Activated naive CD4-positive, alpha-beta T cell treated with anti-CD3 and anti-CD28 coated beads, Interleukin-2, amount 10 ng/mL, durations not matched to agents 7 days and 5 days (primary cell): ENCODE measurements at regions not wholly inside any gene's neighbourhood (a gene's known extent, or its start where the extent isn't known, plus 50 kb on each side); places are given as distances from the start of the nearest gene placed in this dataset.

Source experiments
- CTCF ChIA-PET: fragments of 350-600 bp; sonication (Branson Sonifier 250); formaldehyde crosslinking; loops from one replicate; lab custom pipeline; 2021; ENCODE audit warnings: antibody characterized with exemption; lab: Charles Lee
- DNase-seq: peaks from one replicate; pipeline ENCODE4 v3.0.0-alpha.2; 2020
- H3K27ac Mint-ChIP-seq: one replicate; pipeline ENCODE4 v1.8.0; 2021; ENCODE audit warnings: mild to moderate bottlenecking, moderate library complexity, mixed read lengths
- H3K27me3 Mint-ChIP-seq: one replicate; pipeline ENCODE4 v1.8.0; 2021; ENCODE audit warnings: mild to moderate bottlenecking, mixed read lengths
- H3K36me3 Mint-ChIP-seq: one replicate; pipeline ENCODE4 v1.8.0; 2021; ENCODE audit warnings: mixed read lengths
- H3K4me1 Mint-ChIP-seq: one replicate; pipeline ENCODE4 v1.8.0; 2021; ENCODE audit warnings: mixed read lengths
- H3K4me3 Mint-ChIP-seq: one replicate; pipeline ENCODE4 v1.8.0; 2021; ENCODE audit warnings: mild to moderate bottlenecking, moderate library complexity, mixed read lengths
- H3K9me3 Mint-ChIP-seq: one replicate; pipeline ENCODE4 v1.8.0; 2021; ENCODE audit warnings: mixed read lengths

DNA sequence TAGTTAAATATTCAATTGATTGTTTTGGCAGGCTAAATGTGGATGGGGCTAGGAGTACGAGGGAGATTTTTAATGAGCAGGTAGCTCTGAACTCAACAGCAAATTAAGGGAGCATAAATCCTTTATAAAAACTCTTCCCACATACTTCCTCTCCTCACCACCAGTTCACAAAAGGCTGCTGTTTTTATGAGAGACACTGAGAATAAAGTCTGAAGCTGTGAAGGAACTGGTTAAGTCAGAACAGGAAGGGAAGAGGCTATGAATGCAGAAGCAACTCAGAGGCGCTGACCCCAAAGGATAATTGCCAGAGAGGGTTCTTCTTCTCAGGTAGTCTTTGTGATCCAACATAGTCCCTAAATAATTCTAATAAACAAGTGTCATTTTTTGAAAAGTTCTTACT lies 406.1 kb downstream of the GPM6A start:
- CTCF ChIA-PET = no interaction called here
- Mint-ChIP-seq H3K9me3 (no peaks in the 10 kb centered on the region), H3K4me1 (no peaks in the 10 kb centered on the region), H3K4me3 (no peak overlapping the region), H3K27ac (no peak overlapping the region), H3K36me3 (no peaks in the 10 kb centered on the region), H3K27me3 (no peaks in the 10 kb centered on the region)
- DNase-seq = no peak

DNA sequence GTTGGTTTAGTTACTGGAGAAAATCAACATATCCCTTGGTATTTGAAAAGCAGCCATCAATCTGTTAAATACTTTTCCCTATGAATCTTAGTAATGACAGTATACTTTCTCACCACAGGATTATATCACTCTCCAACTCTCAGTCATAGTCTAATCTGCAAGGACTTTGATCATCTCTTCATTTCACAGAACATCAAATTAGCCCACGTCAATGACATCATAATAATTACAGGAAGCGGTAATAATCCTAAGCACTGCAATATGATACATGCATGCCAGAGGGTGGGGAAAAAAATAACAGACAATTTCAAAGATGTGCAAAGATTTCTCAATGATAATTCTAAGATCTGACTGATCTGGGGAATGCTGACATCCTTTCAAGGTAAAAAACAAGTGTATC lies 404.1 kb downstream of the GPM6A start:
- DNase-seq = no peak
- H3K9me3 Mint-ChIP-seq = peaks cover 4% of the 10 kb centered on the region
- no peak overlapping the region for H3K4me3 Mint-ChIP-seq
- no peaks in the 10 kb centered on the region for H3K4me1 Mint-ChIP-seq
- no peaks in the 10 kb centered on the region for H3K36me3 Mint-ChIP-seq
- CTCF ChIA-PET = no interaction called here
- H3K27me3 Mint-ChIP-seq = no peaks in the 10 kb centered on the region
- no peak overlapping the region for H3K27ac Mint-ChIP-seq

DNA sequence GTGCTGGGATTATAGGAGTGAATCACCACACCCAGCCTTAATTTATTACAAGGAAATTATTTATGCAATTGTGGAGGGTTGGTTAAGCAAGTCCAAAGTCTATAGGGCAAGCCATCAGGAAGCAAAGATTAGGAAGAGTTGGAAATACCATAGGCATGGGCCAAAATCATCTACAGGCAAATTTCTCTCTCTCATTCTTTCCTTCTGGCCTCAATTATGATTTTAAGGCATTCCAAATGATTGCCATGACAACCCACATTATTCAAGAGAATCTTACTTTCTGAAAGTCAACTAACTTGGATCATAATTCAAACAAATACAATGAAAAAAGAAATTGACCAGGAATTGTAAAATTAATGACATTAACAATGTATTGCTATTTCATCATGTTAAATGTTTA lies 400.8 kb downstream of the GPM6A start:
- Mint-ChIP-seq H3K4me3 (no peak overlapping the region), H3K9me3 (peaks cover 9% of the 10 kb centered on the region), H3K27ac (no peak overlapping the region), H3K27me3 (no peaks in the 10 kb centered on the region), H3K36me3 (no peaks in the 10 kb centered on the region), H3K4me1 (no peaks in the 10 kb centered on the region)
- CTCF ChIA-PET = no interaction called here
- no peak for DNase-seq

DNA sequence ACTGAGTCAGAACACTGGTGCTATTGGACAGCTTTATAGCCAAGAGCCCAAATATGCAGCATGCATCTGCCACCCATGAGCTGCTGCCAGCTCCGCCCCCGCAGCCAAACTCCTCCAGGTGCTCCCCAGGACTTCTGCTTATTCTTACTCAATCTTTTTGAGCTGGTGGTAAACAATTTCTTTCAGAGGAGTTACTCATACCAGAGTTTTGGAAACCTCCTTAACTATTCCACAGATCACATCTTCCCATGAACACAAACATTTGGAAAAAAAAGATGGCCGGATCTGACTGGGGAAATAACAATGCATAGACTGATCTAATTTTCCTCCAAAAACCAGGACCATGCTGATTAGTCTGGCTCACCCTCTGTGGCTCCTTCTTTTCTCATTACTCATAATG lies 399.9 kb downstream of the GPM6A start:
- no peaks in the 10 kb centered on the region for H3K4me1 Mint-ChIP-seq
- no peaks in the 10 kb centered on the region for H3K36me3 Mint-ChIP-seq
- no peaks in the 10 kb centered on the region for H3K27me3 Mint-ChIP-seq
- no peak overlapping the region for H3K27ac Mint-ChIP-seq
- CTCF ChIA-PET = no interaction called here
- H3K9me3 Mint-ChIP-seq = peaks cover 9% of the 10 kb centered on the region
- no peak overlapping the region for H3K4me3 Mint-ChIP-seq
- DNase-seq = no peak

DNA sequence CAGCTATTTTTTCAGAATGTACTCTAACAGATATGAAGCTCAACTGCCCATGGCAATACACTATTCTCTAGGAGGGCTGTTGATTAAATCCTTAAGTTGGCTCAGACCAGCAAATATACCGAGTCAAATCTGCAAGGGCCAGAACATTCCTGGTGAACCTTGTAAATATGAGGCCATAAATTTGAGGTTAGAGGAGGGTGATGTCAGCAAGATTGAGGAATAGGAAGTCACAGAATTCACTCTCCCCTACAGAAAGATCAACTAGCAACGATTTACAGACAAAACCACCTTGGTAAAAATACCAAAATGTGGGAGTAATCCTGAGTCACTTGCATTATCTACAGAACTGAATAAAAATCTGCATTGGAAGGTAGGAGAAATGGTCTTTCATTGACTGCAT lies 399.3 kb downstream of the GPM6A start:
- no peaks in the 10 kb centered on the region for H3K27me3 Mint-ChIP-seq
- no peaks in the 10 kb centered on the region for H3K4me1 Mint-ChIP-seq
- H3K4me3 Mint-ChIP-seq = no peak overlapping the region
- H3K36me3 Mint-ChIP-seq = no peaks in the 10 kb centered on the region
- H3K9me3 Mint-ChIP-seq = peaks cover 9% of the 10 kb centered on the region
- CTCF ChIA-PET = no interaction called here
- H3K27ac Mint-ChIP-seq = no peak overlapping the region
- no peak for DNase-seq

DNA sequence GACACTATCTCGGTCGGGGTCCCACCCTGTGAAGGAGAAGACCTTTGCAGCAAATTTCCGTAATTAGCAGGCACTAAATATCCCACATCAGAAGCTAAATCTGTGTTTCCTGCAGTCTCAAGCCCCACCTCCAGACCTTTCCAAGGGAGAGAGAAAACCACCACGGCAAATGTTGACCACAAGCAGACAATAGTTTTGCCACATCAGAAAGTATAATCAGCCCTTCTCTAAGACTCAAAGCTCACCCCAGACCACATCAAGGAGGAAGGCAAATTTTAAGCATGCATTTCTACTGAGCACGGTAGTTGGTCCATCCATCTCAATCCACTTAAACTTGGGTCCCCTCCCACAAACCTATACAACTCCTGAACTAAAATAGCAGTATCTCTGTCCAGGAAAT lies 398.5 kb downstream of the GPM6A start:
- Mint-ChIP-seq H3K36me3 (no peaks in the 10 kb centered on the region), H3K4me3 (no peak overlapping the region), H3K9me3 (peaks cover 9% of the 10 kb centered on the region), H3K27me3 (no peaks in the 10 kb centered on the region), H3K27ac (no peak overlapping the region), H3K4me1 (no peaks in the 10 kb centered on the region)
- CTCF ChIA-PET = no interaction called here
- no peak for DNase-seq

DNA sequence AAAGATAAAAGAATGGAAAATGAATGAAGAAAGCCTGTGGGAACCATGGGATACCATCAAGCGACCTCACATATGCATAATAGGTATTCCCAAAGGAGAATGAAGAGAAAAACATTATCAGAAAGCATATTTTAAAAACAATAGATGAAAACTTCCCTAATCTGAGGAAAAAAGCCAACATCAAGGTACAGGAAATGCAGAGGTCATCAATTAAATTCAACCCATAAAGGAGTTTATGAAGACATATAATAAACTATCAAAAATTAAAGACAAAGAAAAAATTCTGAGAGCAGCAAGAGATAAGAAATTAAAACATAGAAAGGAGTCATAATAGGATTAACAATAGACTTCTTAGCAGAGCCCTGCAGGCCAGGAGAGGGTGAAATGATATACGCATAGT lies 397.5 kb downstream of the GPM6A start:
- Mint-ChIP-seq H3K9me3 (peaks cover 9% of the 10 kb centered on the region), H3K4me1 (no peaks in the 10 kb centered on the region), H3K36me3 (no peaks in the 10 kb centered on the region), H3K27ac (no peak overlapping the region), H3K4me3 (no peak overlapping the region), H3K27me3 (no peaks in the 10 kb centered on the region)
- CTCF ChIA-PET = no interaction called here
- DNase-seq = no peak

DNA sequence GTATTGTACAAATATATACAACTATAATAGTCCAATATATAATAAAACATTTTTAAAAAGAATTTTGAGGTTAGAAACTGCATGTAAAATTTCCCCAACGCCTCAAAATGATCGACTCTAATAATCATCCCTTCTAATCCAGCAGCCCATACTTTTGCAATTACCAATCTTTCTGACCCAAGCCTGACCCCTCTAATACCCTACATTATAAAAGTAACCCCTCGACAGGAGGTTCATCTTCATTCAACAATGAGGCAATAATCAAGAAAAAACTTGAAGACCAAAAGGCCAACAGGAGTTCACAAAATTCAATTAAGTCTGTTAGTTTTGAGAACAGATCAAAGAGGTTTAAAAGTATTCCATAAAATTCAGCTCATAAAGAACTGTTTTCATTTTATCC lies 393.5 kb downstream of the GPM6A start:
- no peaks in the 10 kb centered on the region for H3K36me3 Mint-ChIP-seq
- H3K9me3 Mint-ChIP-seq = peaks cover 5% of the 10 kb centered on the region
- H3K4me1 Mint-ChIP-seq = no peaks in the 10 kb centered on the region
- CTCF ChIA-PET = no interaction called here
- no peak overlapping the region for H3K4me3 Mint-ChIP-seq
- no peaks in the 10 kb centered on the region for H3K27me3 Mint-ChIP-seq
- DNase-seq = no peak
- no peak overlapping the region for H3K27ac Mint-ChIP-seq

DNA sequence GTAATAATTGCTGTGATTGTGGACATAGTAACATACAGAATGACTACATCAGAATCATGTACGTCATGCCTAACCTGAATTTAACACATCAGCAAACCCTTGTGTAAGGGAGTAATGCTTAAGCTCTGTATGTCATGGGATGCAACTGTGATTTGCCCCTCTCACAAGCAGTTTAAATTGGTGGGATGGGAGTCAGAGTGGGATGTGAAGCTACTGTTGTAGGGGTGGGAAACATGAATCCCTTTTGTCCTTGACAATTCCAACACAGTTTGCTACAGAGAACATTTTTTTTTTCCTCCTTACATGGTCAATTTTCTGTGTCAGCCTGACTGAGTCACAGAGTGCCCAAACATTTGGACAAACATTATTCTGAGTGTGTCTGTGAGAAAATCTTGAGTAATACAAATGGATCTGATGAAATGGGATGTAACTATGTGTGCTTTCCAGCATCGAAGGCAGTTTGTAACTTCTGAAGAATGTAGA lies 392.8 kb downstream of the GPM6A start:
- Mint-ChIP-seq H3K27me3 (no peaks in the 10 kb centered on the region), H3K4me1 (no peaks in the 10 kb centered on the region), H3K36me3 (no peaks in the 10 kb centered on the region), H3K4me3 (no peak overlapping the region), H3K27ac (no peak overlapping the region), H3K9me3 (peaks cover 3% of the 10 kb centered on the region)
- DNase-seq = no peak
- CTCF ChIA-PET = no interaction called here

DNA sequence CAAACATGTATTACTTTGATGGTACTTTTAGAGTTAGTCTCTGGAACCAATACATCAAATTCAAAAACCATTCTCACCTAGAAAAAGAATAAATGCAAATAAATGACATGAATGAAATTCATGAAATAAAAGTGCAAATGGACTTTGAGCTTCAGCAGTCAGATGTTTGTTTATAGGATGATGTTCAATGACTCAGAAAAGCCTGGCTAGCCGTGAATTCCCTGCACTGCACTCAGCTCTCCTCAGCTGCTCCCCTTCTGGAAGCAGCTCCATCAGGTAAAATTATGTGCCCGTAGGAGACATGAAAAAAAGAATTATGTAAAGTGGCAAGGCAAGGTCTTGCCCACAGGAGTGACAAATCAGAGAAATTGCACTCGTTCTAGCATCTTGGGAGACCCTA lies 390.6 kb downstream of the GPM6A start:
- no peaks in the 10 kb centered on the region for H3K36me3 Mint-ChIP-seq
- H3K27ac Mint-ChIP-seq = no peak overlapping the region
- no peaks in the 10 kb centered on the region for H3K9me3 Mint-ChIP-seq
- no peak overlapping the region for H3K4me3 Mint-ChIP-seq
- H3K4me1 Mint-ChIP-seq = no peaks in the 10 kb centered on the region
- no peaks in the 10 kb centered on the region for H3K27me3 Mint-ChIP-seq
- DNase-seq = no peak
- CTCF ChIA-PET = no interaction called here

DNA sequence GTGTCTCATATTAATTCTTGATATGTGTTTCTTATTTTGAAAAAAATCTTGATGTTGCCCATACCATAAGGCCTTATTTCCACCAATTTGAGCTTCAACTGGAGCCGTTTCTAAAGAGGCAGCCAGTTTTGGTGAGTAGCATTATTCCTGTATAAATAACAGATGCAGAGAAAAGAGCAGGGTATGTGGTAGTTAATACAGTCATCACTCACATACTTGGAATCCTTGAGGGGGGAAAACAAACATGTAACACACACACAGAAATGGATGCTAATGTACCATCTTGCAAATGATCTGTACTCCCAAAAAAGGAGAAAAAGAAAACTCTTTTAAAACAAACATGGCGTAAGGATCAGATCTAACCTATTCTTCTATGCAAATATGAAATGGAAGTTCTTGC lies 389.7 kb downstream of the GPM6A start:
- Mint-ChIP-seq H3K27ac (no peak overlapping the region), H3K4me1 (no peaks in the 10 kb centered on the region), H3K27me3 (no peaks in the 10 kb centered on the region), H3K36me3 (no peaks in the 10 kb centered on the region), H3K9me3 (no peaks in the 10 kb centered on the region), H3K4me3 (no peak overlapping the region)
- DNase-seq = no peak
- CTCF ChIA-PET = no interaction called here

DNA sequence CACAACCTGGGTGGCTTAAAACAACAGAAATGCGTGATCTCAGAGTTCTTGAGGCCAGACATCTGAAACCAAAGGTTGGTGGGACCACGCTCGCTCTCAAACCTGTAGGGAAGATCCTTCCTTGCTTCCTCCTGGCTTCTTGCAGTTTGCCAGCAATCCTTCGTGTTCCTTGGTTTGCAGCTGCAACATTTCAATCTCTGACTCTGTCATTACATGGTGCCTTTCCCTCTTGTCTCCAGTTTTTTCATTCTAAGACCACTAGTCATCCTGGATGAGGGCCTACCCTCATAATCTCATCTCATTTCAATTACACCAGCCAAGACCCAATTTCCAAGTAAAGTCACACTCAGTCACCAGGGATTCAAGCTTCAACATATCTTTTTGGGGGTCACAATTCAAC lies 388.0 kb downstream of the GPM6A start:
- H3K27ac Mint-ChIP-seq = no peak overlapping the region
- no peak for DNase-seq
- H3K36me3 Mint-ChIP-seq = no peaks in the 10 kb centered on the region
- no peaks in the 10 kb centered on the region for H3K4me1 Mint-ChIP-seq
- H3K27me3 Mint-ChIP-seq = no peaks in the 10 kb centered on the region
- H3K4me3 Mint-ChIP-seq = no peak overlapping the region
- CTCF ChIA-PET = no interaction called here
- peaks cover 2% of the 10 kb centered on the region for H3K9me3 Mint-ChIP-seq

DNA sequence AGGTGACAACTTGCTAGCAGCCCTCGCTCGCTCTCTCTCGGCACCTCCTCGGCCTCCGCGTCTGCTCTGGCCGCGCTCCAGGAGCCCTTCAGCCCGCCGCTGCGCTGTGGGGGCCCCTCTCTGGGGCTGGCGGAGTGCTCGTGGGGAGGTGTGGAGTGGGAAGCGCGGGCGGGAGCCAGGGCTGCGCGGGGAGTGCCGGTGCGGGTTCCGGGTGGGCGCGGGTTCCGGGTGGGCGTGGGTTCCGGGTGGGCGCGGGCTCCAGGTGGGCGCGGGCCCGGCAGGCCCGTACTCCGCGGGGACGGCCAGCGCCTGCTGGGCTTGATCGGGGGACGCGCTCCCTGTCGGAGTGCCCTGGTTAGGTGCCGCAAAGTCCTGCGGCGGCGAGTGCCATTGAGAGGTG lies 384.3 kb downstream of the GPM6A start:
- Mint-ChIP-seq H3K36me3 (no peaks in the 10 kb centered on the region), H3K27me3 (no peaks in the 10 kb centered on the region), H3K9me3 (peaks cover 2% of the 10 kb centered on the region), H3K4me3 (no peak overlapping the region), H3K4me1 (no peaks in the 10 kb centered on the region), H3K27ac (no peak overlapping the region)
- CTCF ChIA-PET = no interaction called here
- DNase-seq = no peak

DNA sequence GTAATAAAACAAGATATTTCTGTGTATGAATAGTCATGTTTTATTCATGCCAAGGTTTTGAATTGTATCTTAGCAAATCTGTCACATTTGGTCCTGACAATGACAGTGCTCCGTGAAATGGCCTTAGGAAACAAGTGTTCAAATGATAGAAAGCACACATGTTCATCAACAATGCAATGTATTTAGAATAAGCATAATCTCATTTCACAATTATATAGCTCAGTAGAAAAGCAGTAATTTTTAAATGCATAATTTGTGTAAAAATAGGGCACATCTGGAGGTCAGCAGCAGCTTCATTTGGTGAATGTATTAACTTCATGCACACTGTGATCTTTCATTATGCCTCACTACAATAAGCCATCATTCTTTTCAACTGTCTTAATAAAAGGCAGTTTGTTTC lies 380.4 kb downstream of the GPM6A start:
- no peaks in the 10 kb centered on the region for H3K27me3 Mint-ChIP-seq
- H3K4me3 Mint-ChIP-seq = no peak overlapping the region
- peaks cover 3% of the 10 kb centered on the region for H3K9me3 Mint-ChIP-seq
- DNase-seq = no peak
- CTCF ChIA-PET = interaction anchor here (0.6 kb wide), 1 partner anchor 1079 kb away, joined by 4 read pairs; no protein-coding TSS in a partner anchor
- H3K4me1 Mint-ChIP-seq = no peaks in the 10 kb centered on the region
- no peaks in the 10 kb centered on the region for H3K36me3 Mint-ChIP-seq
- H3K27ac Mint-ChIP-seq = no peak overlapping the region

DNA sequence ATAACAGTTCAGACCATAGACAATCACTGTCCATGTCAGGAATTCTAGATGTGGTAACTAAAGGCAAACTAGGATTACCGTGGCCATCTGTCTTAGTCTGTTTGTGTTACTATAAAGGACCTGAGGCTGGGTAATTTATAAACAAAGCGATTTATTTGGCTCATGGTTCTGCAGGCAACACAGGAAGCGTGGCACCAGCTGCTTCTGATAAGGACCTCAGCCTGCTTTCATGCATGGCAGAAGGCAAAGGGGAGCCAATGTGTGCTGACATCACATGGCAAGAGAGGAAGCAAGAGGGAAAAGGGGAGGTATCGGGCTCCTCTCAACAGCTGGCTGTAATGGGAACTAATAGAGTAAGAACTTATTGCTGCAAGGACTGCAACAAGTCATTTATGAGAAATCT lies 376.7 kb downstream of the GPM6A start:
- DNase-seq = no peak
- H3K27me3 Mint-ChIP-seq = no peaks in the 10 kb centered on the region
- H3K27ac Mint-ChIP-seq = no peak overlapping the region
- H3K4me1 Mint-ChIP-seq = no peaks in the 10 kb centered on the region
- no peaks in the 10 kb centered on the region for H3K36me3 Mint-ChIP-seq
- no peak overlapping the region for H3K4me3 Mint-ChIP-seq
- CTCF ChIA-PET = no interaction called here
- H3K9me3 Mint-ChIP-seq = peaks cover 1% of the 10 kb centered on the region

DNA sequence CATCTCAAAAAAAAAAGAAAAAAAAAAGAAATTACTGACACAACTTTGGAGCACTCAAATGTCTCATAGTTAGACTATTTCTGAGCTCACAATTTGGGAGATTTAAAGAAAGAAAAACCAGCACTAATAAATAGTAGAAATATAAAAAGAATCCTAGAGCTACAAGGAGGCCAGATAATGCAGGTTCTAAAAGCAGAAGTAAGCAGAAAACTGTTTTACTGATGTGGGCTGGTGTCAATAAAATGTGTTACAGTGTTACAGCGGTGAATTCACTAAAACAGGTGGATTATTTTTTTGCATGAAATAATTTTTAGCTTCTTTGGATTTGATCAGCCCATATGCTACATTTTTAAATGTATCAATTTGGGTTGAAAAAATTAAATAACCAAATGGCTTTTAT lies 375.9 kb downstream of the GPM6A start:
- Mint-ChIP-seq H3K4me1 (no peaks in the 10 kb centered on the region), H3K4me3 (no peak overlapping the region), H3K27me3 (no peaks in the 10 kb centered on the region), H3K27ac (no peak overlapping the region), H3K36me3 (no peaks in the 10 kb centered on the region), H3K9me3 (peaks cover 1% of the 10 kb centered on the region)
- CTCF ChIA-PET = no interaction called here
- no peak for DNase-seq
